ENCODE measurements at regions not wholly inside any gene's neighbourhood (a gene's known extent, or its start where the extent isn't known, plus 50 kb on each side); places are given as distances from the start of the nearest gene placed in this dataset.

DNA sequence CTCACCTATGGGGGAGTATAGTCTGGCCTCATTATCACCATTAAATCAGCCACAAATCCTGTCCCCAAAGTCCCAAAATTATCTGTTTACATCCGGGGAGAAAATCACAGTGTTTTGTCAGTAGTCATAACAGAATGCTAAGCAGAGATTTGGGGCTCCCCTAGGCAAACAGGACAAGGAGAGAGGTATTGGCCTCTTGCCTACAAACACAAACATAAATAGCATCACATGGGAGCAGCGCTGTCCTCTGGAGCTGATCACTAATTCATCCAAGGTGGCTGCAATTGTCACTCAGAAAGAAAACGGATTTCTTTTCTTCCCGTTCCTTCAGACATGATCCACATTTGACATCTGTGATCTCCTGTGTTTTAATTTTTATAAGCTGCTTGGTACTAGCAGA, 1028.1 kb downstream of the NTRK3 start:
- H3K27me3 ChIP-seq (replicated peaks in 2 of 5; ENCODE audit: control insufficient read depth in 4 of 5, insufficient read depth in 5 of 5, low read length in 4 of 5), result no peaks in the 10 kb centered on the region
- no peaks in the 10 kb centered on the region for H3K4me1 ChIP-seq (ENCODE audit: control extremely low read depth in 1 of 4, control insufficient read depth in 4 of 4, insufficient read depth in 4 of 4, low read length in 3 of 4)
- ChIA-PET POLR2A (no interaction called here), CTCF (no interaction called here)
- no peak overlapping the region for H3K27ac ChIP-seq (ENCODE audit: insufficient read depth in 1 of 2, low read depth in 1 of 2, low read length in 2 of 2, poor library complexity in 1 of 2, severe bottlenecking in 2 of 2)
- H3K4me3 ChIP-seq (ENCODE audit: control insufficient read depth in 1 of 7, extremely low read depth in 1 of 7, insufficient read depth in 4 of 7, low read depth in 2 of 7, low read length in 6 of 7), result no peak overlapping the region
- no peaks in the 10 kb centered on the region for H3K36me3 ChIP-seq (ENCODE audit: control insufficient read depth in 4 of 4, insufficient read depth in 4 of 4, low read length in 3 of 4)
- DNase-seq, result no peak
- H3K9me3 ChIP-seq (ENCODE audit: control extremely low read depth in 1 of 5, control insufficient read depth in 4 of 5, insufficient read depth in 2 of 5, low read depth in 1 of 5, low read length in 4 of 5), result no peaks in the 10 kb centered on the region
- 100% methylated on average over 1 of the region's 4 CpGs for WGBS (ENCODE audit: insufficient coverage)

- no peak for DNase-seq
- 80% methylated on average over 4 of the region's 4 CpGs for WGBS (ENCODE audit: insufficient coverage)
These were observed 1028.7 kb downstream of the NTRK3 start for GRCh38 chr15:87227846-87228245.

GRCh38 chr15:87225436-87225835, 1031.1 kb downstream of the NTRK3 start:
- Histone ChIP-seq H3K4me3 (ENCODE audit: control insufficient read depth in 1 of 7, extremely low read depth in 1 of 7, insufficient read depth in 4 of 7, low read depth in 2 of 7, low read length in 6 of 7) (no peak overlapping the region), H3K36me3 (ENCODE audit: control insufficient read depth in 4 of 4, insufficient read depth in 4 of 4, low read length in 3 of 4) (no peaks in the 10 kb centered on the region), H3K27ac (ENCODE audit: insufficient read depth in 1 of 2, low read depth in 1 of 2, low read length in 2 of 2, poor library complexity in 1 of 2, severe bottlenecking in 2 of 2) (no peak overlapping the region), H3K9me3 (ENCODE audit: control extremely low read depth in 1 of 5, control insufficient read depth in 4 of 5, insufficient read depth in 2 of 5, low read depth in 1 of 5, low read length in 4 of 5) (no peaks in the 10 kb centered on the region), H3K27me3 (replicated peaks in 2 of 5; ENCODE audit: control insufficient read depth in 4 of 5, insufficient read depth in 5 of 5, low read length in 4 of 5) (no peaks in the 10 kb centered on the region), H3K4me1 (ENCODE audit: control extremely low read depth in 1 of 4, control insufficient read depth in 4 of 4, insufficient read depth in 4 of 4, low read length in 3 of 4) (no peaks in the 10 kb centered on the region)
- DNase-seq, result no peak
- WGBS (ENCODE audit: insufficient coverage), result 100% methylated on average over 1 of the region's 2 CpGs
- ChIA-PET CTCF (no interaction called here), POLR2A (no interaction called here)

More at GRCh38 chr15:87227846-87228245, 1028.7 kb downstream of the NTRK3 start:
- no peaks in the 10 kb centered on the region for H3K27me3 ChIP-seq (replicated peaks in 2 of 5; ENCODE audit: control insufficient read depth in 4 of 5, insufficient read depth in 5 of 5, low read length in 4 of 5)
- no peaks in the 10 kb centered on the region for H3K4me1 ChIP-seq (ENCODE audit: control extremely low read depth in 1 of 4, control insufficient read depth in 4 of 4, insufficient read depth in 4 of 4, low read length in 3 of 4)
- H3K36me3 ChIP-seq (ENCODE audit: control insufficient read depth in 4 of 4, insufficient read depth in 4 of 4, low read length in 3 of 4), result no peaks in the 10 kb centered on the region
- no peak overlapping the region for H3K27ac ChIP-seq (ENCODE audit: insufficient read depth in 1 of 2, low read depth in 1 of 2, low read length in 2 of 2, poor library complexity in 1 of 2, severe bottlenecking in 2 of 2)
- ChIA-PET POLR2A (no interaction called here), CTCF (no interaction called here)
- no peak overlapping the region for H3K4me3 ChIP-seq (ENCODE audit: control insufficient read depth in 1 of 7, extremely low read depth in 1 of 7, insufficient read depth in 4 of 7, low read depth in 2 of 7, low read length in 6 of 7)
- H3K9me3 ChIP-seq (ENCODE audit: control extremely low read depth in 1 of 5, control insufficient read depth in 4 of 5, insufficient read depth in 2 of 5, low read depth in 1 of 5, low read length in 4 of 5), result no peaks in the 10 kb centered on the region

DNA sequence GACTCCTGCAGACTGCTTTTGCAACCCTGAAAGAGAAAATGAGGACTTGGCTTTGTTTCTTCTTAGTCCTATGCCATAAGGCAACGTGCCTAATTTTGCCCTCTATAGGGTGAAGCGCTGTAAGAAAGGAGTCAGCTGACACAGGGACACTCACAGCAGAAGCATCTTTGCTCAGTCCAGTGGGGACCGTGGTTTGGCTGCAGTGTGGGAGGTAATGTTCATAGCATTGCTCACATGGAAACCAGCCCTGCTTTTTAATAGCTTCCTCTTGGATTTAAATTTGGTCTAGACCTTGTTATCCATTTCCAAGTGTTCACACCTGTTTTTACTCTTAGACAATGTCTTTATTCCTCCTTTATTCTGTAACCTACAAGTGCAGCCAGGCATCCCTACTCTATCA, 1032.1 kb downstream of the NTRK3 start:
- no peaks in the 10 kb centered on the region for H3K9me3 ChIP-seq (ENCODE audit: control extremely low read depth in 1 of 5, control insufficient read depth in 4 of 5, insufficient read depth in 2 of 5, low read depth in 1 of 5, low read length in 4 of 5)
- H3K36me3 ChIP-seq (ENCODE audit: control insufficient read depth in 4 of 4, insufficient read depth in 4 of 4, low read length in 3 of 4), result no peaks in the 10 kb centered on the region
- H3K27ac ChIP-seq (ENCODE audit: insufficient read depth in 1 of 2, low read depth in 1 of 2, low read length in 2 of 2, poor library complexity in 1 of 2, severe bottlenecking in 2 of 2), result no peak overlapping the region
- ChIA-PET CTCF (no interaction called here), POLR2A (no interaction called here)
- DNase-seq, result no peak
- 81% methylated on average over 2 of the region's 3 CpGs for WGBS (ENCODE audit: insufficient coverage)
- no peaks in the 10 kb centered on the region for H3K4me1 ChIP-seq (ENCODE audit: control extremely low read depth in 1 of 4, control insufficient read depth in 4 of 4, insufficient read depth in 4 of 4, low read length in 3 of 4)
- H3K27me3 ChIP-seq (replicated peaks in 2 of 5; ENCODE audit: control insufficient read depth in 4 of 5, insufficient read depth in 5 of 5, low read length in 4 of 5), result no peaks in the 10 kb centered on the region
- no peak overlapping the region for H3K4me3 ChIP-seq (ENCODE audit: control insufficient read depth in 1 of 7, extremely low read depth in 1 of 7, insufficient read depth in 4 of 7, low read depth in 2 of 7, low read length in 6 of 7)

DNA sequence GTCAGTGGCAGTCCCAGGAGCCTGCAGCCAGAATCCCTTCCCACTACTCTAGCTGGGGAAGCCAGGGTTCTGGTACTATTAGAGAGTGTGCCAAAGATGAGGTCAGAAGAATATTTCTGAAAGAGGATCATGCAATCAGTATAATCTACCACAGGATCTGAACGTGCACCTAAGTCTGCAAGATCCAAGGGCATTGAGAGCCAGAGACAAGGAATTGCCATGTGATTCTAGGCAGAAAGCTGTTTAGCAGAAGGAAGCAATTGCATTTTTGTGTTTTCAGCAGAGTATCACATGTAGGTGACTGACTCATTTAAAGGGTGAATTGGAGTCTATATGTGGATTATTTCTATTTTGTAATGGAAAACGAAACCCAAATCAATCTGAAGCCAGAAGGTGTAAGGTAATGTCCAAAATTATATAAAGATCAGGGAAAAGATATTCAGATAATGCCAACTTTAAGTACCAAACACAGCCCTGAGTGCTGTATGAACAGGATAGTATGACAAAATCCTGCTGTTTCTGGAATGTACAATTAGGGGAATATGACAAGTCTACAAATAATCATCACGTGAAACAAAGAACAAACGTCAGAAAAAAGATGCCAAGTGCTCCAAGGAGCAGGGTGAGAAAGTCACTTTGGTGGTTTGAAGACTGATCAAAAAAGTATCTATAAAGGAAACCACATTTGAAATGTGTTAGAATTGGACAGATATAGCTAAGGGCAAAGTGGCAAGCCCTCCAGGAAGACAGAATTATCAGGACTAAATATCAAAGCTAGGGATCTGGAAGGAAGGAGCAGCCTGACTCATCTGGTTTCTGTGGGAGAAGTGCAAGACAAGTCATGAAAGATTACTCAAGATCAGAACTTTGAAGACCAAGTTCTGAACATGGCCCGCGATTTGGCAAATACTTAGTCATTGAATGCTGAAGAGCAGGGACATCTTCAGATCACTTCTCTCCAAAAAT, 1036.6 kb downstream of the NTRK3 start:
- DNase-seq, result no peak
- H3K4me3 ChIP-seq (ENCODE audit: control insufficient read depth in 1 of 7, extremely low read depth in 1 of 7, insufficient read depth in 4 of 7, low read depth in 2 of 7, low read length in 6 of 7), result no peak overlapping the region
- H3K9me3 ChIP-seq (ENCODE audit: control extremely low read depth in 1 of 5, control insufficient read depth in 4 of 5, insufficient read depth in 2 of 5, low read depth in 1 of 5, low read length in 4 of 5), result no peaks in the 10 kb centered on the region
- ChIA-PET CTCF (no interaction called here), POLR2A (no interaction called here)
- no peaks in the 10 kb centered on the region for H3K27me3 ChIP-seq (replicated peaks in 2 of 5; ENCODE audit: control insufficient read depth in 4 of 5, insufficient read depth in 5 of 5, low read length in 4 of 5)
- no peaks in the 10 kb centered on the region for H3K4me1 ChIP-seq (ENCODE audit: control extremely low read depth in 1 of 4, control insufficient read depth in 4 of 4, insufficient read depth in 4 of 4, low read length in 3 of 4)
- no peaks in the 10 kb centered on the region for H3K36me3 ChIP-seq (ENCODE audit: control insufficient read depth in 4 of 4, insufficient read depth in 4 of 4, low read length in 3 of 4)
- H3K27ac ChIP-seq (ENCODE audit: insufficient read depth in 1 of 2, low read depth in 1 of 2, low read length in 2 of 2, poor library complexity in 1 of 2, severe bottlenecking in 2 of 2), result no peak overlapping the region
- WGBS (ENCODE audit: insufficient coverage), result 96% methylated on average over 5 of the region's 6 CpGs

DNA sequence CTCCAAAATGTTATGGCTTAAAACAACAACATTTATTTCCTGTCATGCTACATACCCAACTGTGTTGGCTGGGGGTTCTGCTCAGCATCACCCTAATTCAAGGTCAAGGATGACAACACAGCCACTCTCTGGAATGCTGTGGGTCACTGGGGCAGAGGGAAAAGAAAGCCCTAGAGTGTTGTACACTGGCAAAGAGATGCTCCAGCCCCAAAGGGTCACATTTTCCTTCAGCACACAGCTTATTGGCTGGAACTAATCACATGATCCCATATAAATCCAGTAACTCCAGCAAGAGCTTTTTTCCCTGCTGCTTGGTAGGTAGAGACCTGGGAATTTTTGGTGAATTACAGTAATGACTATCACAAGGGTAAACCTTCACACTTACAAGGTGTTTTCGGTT, 1041.4 kb downstream of the NTRK3 start:
- ChIA-PET POLR2A (no interaction called here), CTCF (interaction anchor here (0.8 kb wide), 1 partner anchor 46 kb away, joined by 3 read pairs; no protein-coding TSS in a partner anchor)
- Histone ChIP-seq H3K27me3 (replicated peaks in 2 of 5; ENCODE audit: control insufficient read depth in 4 of 5, insufficient read depth in 5 of 5, low read length in 4 of 5) (no peaks in the 10 kb centered on the region), H3K27ac (ENCODE audit: insufficient read depth in 1 of 2, low read depth in 1 of 2, low read length in 2 of 2, poor library complexity in 1 of 2, severe bottlenecking in 2 of 2) (no peak overlapping the region), H3K9me3 (ENCODE audit: control extremely low read depth in 1 of 5, control insufficient read depth in 4 of 5, insufficient read depth in 2 of 5, low read depth in 1 of 5, low read length in 4 of 5) (no peaks in the 10 kb centered on the region), H3K4me1 (ENCODE audit: control extremely low read depth in 1 of 4, control insufficient read depth in 4 of 4, insufficient read depth in 4 of 4, low read length in 3 of 4) (no peaks in the 10 kb centered on the region), H3K36me3 (ENCODE audit: control insufficient read depth in 4 of 4, insufficient read depth in 4 of 4, low read length in 3 of 4) (no peaks in the 10 kb centered on the region), H3K4me3 (ENCODE audit: control insufficient read depth in 1 of 7, extremely low read depth in 1 of 7, insufficient read depth in 4 of 7, low read depth in 2 of 7, low read length in 6 of 7) (no peak overlapping the region)
- no peak for DNase-seq
- WGBS (ENCODE audit: insufficient coverage), result 100% methylated on average over 1 of the region's 1 CpG

- no peaks in the 10 kb centered on the region for H3K4me1 ChIP-seq (ENCODE audit: control extremely low read depth in 1 of 4, control insufficient read depth in 4 of 4, insufficient read depth in 4 of 4, low read length in 3 of 4)
- CTCF ChIA-PET, result no interaction called here
- H3K27ac ChIP-seq (ENCODE audit: insufficient read depth in 1 of 2, low read depth in 1 of 2, low read length in 2 of 2, poor library complexity in 1 of 2, severe bottlenecking in 2 of 2), result no peak overlapping the region
- H3K4me3 ChIP-seq (ENCODE audit: control insufficient read depth in 1 of 7, extremely low read depth in 1 of 7, insufficient read depth in 4 of 7, low read depth in 2 of 7, low read length in 6 of 7), result no peak overlapping the region
- no peaks in the 10 kb centered on the region for H3K9me3 ChIP-seq (ENCODE audit: control extremely low read depth in 1 of 5, control insufficient read depth in 4 of 5, insufficient read depth in 2 of 5, low read depth in 1 of 5, low read length in 4 of 5)
- DNase-seq, result no peak
- POLR2A ChIA-PET, result no interaction called here
- 92% methylated on average over 6 of the region's 6 CpGs for WGBS (ENCODE audit: insufficient coverage)
- H3K36me3 ChIP-seq (ENCODE audit: control insufficient read depth in 4 of 4, insufficient read depth in 4 of 4, low read length in 3 of 4), result no peaks in the 10 kb centered on the region
- no peaks in the 10 kb centered on the region for H3K27me3 ChIP-seq (replicated peaks in 2 of 5; ENCODE audit: control insufficient read depth in 4 of 5, insufficient read depth in 5 of 5, low read length in 4 of 5)
These were observed 1042.9 kb downstream of the NTRK3 start for GRCh38 chr15:87213626-87214025.

All from common myeloid progenitor, CD34-positive (primary cell).